Loucy (cell line): ENCODE measurements at regions not wholly inside any gene's neighbourhood (a gene's known extent, or its start where the extent isn't known, plus 50 kb on each side); places are given as distances from the start of the nearest gene placed in this dataset.

Source experiments
- H2AFZ ChIP-seq: fragments of 200-600 bp; sonication (generic); 2 replicates; pipeline ENCODE4 v1.6.0; 2016; ENCODE audit warnings: antibody characterized with exemption, mild to moderate bottlenecking, low read length, moderate library complexity
- H3F3A ChIP-seq: fragments of 200-600 bp; 2 replicates; pipeline ENCODE4 v1.6.0; 2016; ENCODE audit warnings: antibody characterized with exemption, low read depth, mild to moderate bottlenecking
- H3K27me3 ChIP-seq: fragments of 200-600 bp; sonication (generic); 2 replicates; pipeline ENCODE4 v1.6.1; 2014; ENCODE audit warnings: low read length, mild to moderate bottlenecking; ENCODE audit not compliant: insufficient read depth, poor library complexity, severe bottlenecking
- H3K36me3 ChIP-seq: fragments of 200-600 bp; sonication (generic); 2 replicates; pipeline ENCODE4 v1.6.1; 2016; ENCODE audit warnings: low read length; ENCODE audit not compliant: insufficient read depth
- H3K4me1 ChIP-seq: fragments of 200-600 bp; sonication (generic); 2 replicates; pipeline ENCODE4 v1.5.1; 2014; ENCODE audit warnings: low read length, mild to moderate bottlenecking; ENCODE audit not compliant: insufficient read depth, poor library complexity, severe bottlenecking
- H3K4me2 ChIP-seq: fragments of 200-600 bp; sonication (generic); 2 replicates; pipeline ENCODE4 v1.6.0; 2014; ENCODE audit warnings: antibody characterized with exemption, low read length, low read depth, mild to moderate bottlenecking; ENCODE audit not compliant: poor library complexity, severe bottlenecking
- H3K4me3 ChIP-seq: fragments of 200-600 bp; sonication (generic); 2 replicates; pipeline ENCODE4 v1.5.1; 2014; ENCODE audit warnings: low read length, mild to moderate bottlenecking, mixed read lengths; ENCODE audit not compliant: poor library complexity, severe bottlenecking
- H3K79me2 ChIP-seq: fragments of 200-600 bp; sonication (generic); 2 replicates; pipeline ENCODE4 v1.6.1; 2014; ENCODE audit warnings: low read length; ENCODE audit not compliant: insufficient read depth
- H3K9ac ChIP-seq: fragments of 200-600 bp; sonication (generic); 2 replicates; pipeline ENCODE4 v1.6.0; 2014; ENCODE audit warnings: mild to moderate bottlenecking, low read depth, low read length, moderate library complexity; ENCODE audit not compliant: poor library complexity, severe bottlenecking
- H3K9me2 ChIP-seq: fragments of 200-600 bp; sonication (generic); replicated peaks from 2 replicates; pipeline ENCODE4 v1.6.1; 2016; ENCODE audit warnings: low read depth, low read length, mixed read lengths
- H3K9me3 ChIP-seq: fragments of 200-600 bp; sonication (generic); 2 replicates; pipeline ENCODE4 v1.6.1; 2014; ENCODE audit warnings: mild to moderate bottlenecking, antibody characterized with exemption, low read length, low read depth; ENCODE audit not compliant: insufficient read depth
- H4K20me1 ChIP-seq: fragments of 200-600 bp; sonication (generic); 2 replicates; pipeline ENCODE4 v1.6.0; 2014; ENCODE audit warnings: antibody characterized with exemption, low read length, mild to moderate bottlenecking; ENCODE audit not compliant: insufficient read depth, poor library complexity, severe bottlenecking
- CTCF ChIP-seq: fragments of 200-600 bp; sonication (generic); conservative IDR thresholded peaks from 2 replicates; pipeline ENCODE4 v1.5.1; 2014; ENCODE audit warnings: mild to moderate bottlenecking, antibody characterized with exemption, low read length
- EZH2phosphoT487 ChIP-seq: fragments of 200-600 bp; IDR thresholded peaks from 2 replicates; pipeline ENCODE4 v1.6.1; 2018; ENCODE audit warnings: antibody characterized with exemption, mild to moderate bottlenecking, moderate library complexity, borderline replicate concordance

GRCh38 chr20:24148372-24148771 is 159.8 kb upstream of the GGTLC1 start:
- H3K9ac ChIP-seq = no peak overlapping the region
- H4K20me1 ChIP-seq = no peaks in the 10 kb centered on the region
- TF ChIP-seq CTCF = no peak
- TF ChIP-seq EZH2phosphoT487 = no peak
- H3K79me2 ChIP-seq = no peaks in the 10 kb centered on the region
- no peaks in the 10 kb centered on the region for H3F3A ChIP-seq
- H3K4me3 ChIP-seq = no peak overlapping the region
- no peaks in the 10 kb centered on the region for H3K27me3 ChIP-seq
- peaks cover 6% of the 10 kb centered on the region for H3K4me1 ChIP-seq
- no peaks in the 10 kb centered on the region for H3K36me3 ChIP-seq
- H2AFZ ChIP-seq = no peak overlapping the region
- H3K9me3 ChIP-seq = no peaks in the 10 kb centered on the region
- no peaks in the 10 kb centered on the region for H3K9me2 ChIP-seq
- H3K4me2 ChIP-seq = no peak overlapping the region

GRCh38 chr20:24147961-24148360 is 159.4 kb upstream of the GGTLC1 start:
- Histone ChIP-seq H3F3A (no peaks in the 10 kb centered on the region), H3K4me3 (no peak overlapping the region), H2AFZ (no peak overlapping the region), H3K79me2 (no peaks in the 10 kb centered on the region), H4K20me1 (no peaks in the 10 kb centered on the region), H3K36me3 (no peaks in the 10 kb centered on the region), H3K9me2 (no peaks in the 10 kb centered on the region), H3K9me3 (no peaks in the 10 kb centered on the region), H3K27me3 (no peaks in the 10 kb centered on the region), H3K4me2 (no peak overlapping the region), H3K9ac (no peak overlapping the region), H3K4me1 (peaks cover 6% of the 10 kb centered on the region)
- TF ChIP-seq EZH2phosphoT487 = no peak
- TF ChIP-seq CTCF = no peak

GRCh38 chr20:24147479-24147878 is 158.9 kb upstream of the GGTLC1 start:
- Histone ChIP-seq H3K9ac (no peak overlapping the region), H3F3A (no peaks in the 10 kb centered on the region), H3K9me2 (no peaks in the 10 kb centered on the region), H3K4me3 (no peak overlapping the region), H3K36me3 (no peaks in the 10 kb centered on the region), H3K4me2 (no peak overlapping the region), H2AFZ (no peak overlapping the region), H4K20me1 (no peaks in the 10 kb centered on the region), H3K79me2 (no peaks in the 10 kb centered on the region), H3K9me3 (no peaks in the 10 kb centered on the region), H3K4me1 (peaks cover 6% of the 10 kb centered on the region), H3K27me3 (no peaks in the 10 kb centered on the region)
- TF ChIP-seq CTCF (no peak), EZH2phosphoT487 (no peak)
